LNCaP clone FGC (cell line): ENCODE measurements at regions not wholly inside any gene's neighbourhood (a gene's known extent, or its start where the extent isn't known, plus 50 kb on each side); places are given as distances from the start of the nearest gene placed in this dataset.

Experiments used
- DNase-seq: peaks from one replicate; pipeline ENCODE4 v3.0.0-alpha.2; 2011; ENCODE audit warnings: low read depth
- H3K4me3 ChIP-seq: 2 replicates; pipeline ENCODE4 v1.5.1; 2011; ENCODE audit warnings: mild to moderate bottlenecking, low read depth, low read length, control low read depth
- CTCF ChIP-seq: IDR thresholded peaks from 2 replicates; pipeline ENCODE4 v1.5.1; 2012; ENCODE audit warnings: mild to moderate bottlenecking; ENCODE audit not compliant: control insufficient read depth, insufficient read depth; ENCODE audit errors: extremely low read depth

DNA sequence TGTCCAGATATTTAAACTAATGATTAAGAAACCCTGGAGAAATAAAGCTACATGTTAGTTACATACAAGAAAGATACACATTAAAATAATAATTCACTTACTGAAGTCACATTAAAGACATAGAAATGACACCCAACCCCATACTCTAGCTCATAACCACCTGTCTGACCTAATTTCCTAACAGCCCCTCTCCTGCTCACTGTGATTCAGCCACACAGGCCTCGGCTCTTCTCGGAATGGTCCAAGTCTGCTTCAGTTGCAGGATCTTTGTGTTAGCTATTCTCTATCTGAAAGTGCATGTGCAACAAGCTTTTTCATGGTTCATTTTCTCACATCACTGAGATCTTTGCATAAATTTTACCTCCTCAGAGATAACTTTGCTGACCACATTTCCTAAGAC lies 209.8 kb downstream of the TM2D1 start:
- DNase-seq, result no peak
- TF ChIP-seq CTCF, result no peak
- H3K4me3 ChIP-seq, result no peak overlapping the region
